ENCODE measurements at regions not wholly inside any gene's neighbourhood (a gene's known extent, or its start where the extent isn't known, plus 50 kb on each side); places are given as distances from the start of the nearest gene placed in this dataset.

DNA sequence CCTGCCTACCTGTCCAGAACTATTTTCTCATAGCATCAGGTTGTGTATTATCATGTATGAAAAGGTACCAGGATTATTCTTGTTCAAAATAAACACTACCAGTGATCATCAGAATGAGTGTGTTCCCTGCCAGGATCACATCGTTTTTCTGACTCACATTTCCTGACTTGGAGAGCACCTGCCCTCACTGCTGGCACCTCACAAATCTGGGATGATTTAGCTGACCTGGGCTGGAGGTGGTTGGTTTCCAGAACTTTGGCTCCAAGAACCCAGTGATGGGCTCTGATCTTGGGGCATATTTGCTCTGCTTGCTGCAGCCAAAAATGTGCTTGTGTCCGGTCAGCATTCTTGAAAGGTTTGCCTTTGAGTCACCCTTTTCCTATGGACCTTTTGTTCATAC lies 836.3 kb upstream of the ACVR2A start:
- TF ChIP-seq, protein P1, sequence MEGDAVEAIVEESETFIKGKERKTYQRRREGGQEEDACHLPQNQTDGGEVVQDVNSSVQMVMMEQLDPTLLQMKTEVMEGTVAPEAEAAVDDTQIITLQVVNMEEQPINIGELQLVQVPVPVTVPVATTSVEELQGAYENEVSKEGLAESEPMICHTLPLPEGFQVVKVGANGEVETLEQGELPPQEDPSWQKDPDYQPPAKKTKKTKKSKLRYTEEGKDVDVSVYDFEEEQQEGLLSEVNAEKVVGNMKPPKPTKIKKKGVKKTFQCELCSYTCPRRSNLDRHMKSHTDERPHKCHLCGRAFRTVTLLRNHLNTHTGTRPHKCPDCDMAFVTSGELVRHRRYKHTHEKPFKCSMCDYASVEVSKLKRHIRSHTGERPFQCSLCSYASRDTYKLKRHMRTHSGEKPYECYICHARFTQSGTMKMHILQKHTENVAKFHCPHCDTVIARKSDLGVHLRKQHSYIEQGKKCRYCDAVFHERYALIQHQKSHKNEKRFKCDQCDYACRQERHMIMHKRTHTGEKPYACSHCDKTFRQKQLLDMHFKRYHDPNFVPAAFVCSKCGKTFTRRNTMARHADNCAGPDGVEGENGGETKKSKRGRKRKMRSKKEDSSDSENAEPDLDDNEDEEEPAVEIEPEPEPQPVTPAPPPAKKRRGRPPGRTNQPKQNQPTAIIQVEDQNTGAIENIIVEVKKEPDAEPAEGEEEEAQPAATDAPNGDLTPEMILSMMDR (IDR thresholded peaks at IDR 0.05), result no peak
- TF ChIP-seq POLR2A (IDR thresholded peaks at IDR 0.05), result no peak
- TF ChIP-seq EP300 (IDR thresholded peaks at IDR 0.05), result no peak

Measured in sigmoid colon (tissue), 4 donors.